Thyroid gland (tissue), 4 donors: ENCODE measurements at regions not wholly inside any gene's neighbourhood (a gene's known extent, or its start where the extent isn't known, plus 50 kb on each side); places are given as distances from the start of the nearest gene placed in this dataset.

Experiments
- DNase-seq, 2 donors: peaks; one replicate each; pipeline ENCODE4 v3.0.0-alpha.2; 2019
- H3K27ac ChIP-seq, 3 donors: fragments of 200-600 bp; sonication (generic); 1 replicate in 2 of 3; 2 replicates in 1 of 3; pipeline ENCODE4 v1.5.1; 2016 to 2019; ENCODE audit warnings: mild to moderate bottlenecking in 1 of 3, moderate library complexity in 1 of 3
- H3K27me3 ChIP-seq: fragments of 200-600 bp; sonication (generic); one replicate; pipeline ENCODE4 v1.5.1; 2019
- H3K36me3 ChIP-seq, 2 donors: fragments of 200-600 bp; sonication (generic); one replicate each; pipeline ENCODE4 v1.5.1; 2016 to 2019
- H3K4me1 ChIP-seq, 2 donors: fragments of 200-600 bp; sonication (generic); one replicate each; pipeline ENCODE4 v1.5.1; 2017 to 2019
- H3K4me3 ChIP-seq, 3 donors: fragments of 200-600 bp; sonication (generic); replicated peaks in 1 of 3; 1 replicate in 2 of 3; 2 replicates in 1 of 3; pipeline ENCODE4 v1.5.1; 2016; ENCODE audit warnings: mild to moderate bottlenecking in 1 of 3
- H3K9me3 ChIP-seq: fragments of 200-600 bp; sonication (generic); one replicate; pipeline ENCODE4 v1.5.1; 2017
- CTCF ChIP-seq, 6 experiments: fragments of 200-600 bp in 3 of 6; fragments of 450-650 bp in 3 of 6; sonication (generic) in 3 of 6; IDR thresholded peaks; one replicate each; pipeline ENCODE4 v1.5.1; 2016 to 2019; ENCODE audit warnings: antibody characterized with exemption in 6 of 6, mild to moderate bottlenecking in 2 of 6, inconsistent platforms in 1 of 6, moderate library complexity in 1 of 6
- POLR2A ChIP-seq, 2 donors: fragments of 450-650 bp; IDR thresholded peaks; one replicate each; pipeline ENCODE4 v1.6.1; 2017; ENCODE audit warnings: antibody characterized with exemption in 2 of 2, mild to moderate bottlenecking in 2 of 2, moderate library complexity in 1 of 2
- WGBS, 2 donors: methylation state at CpG; one replicate each; pipeline ENCODE4 v1.1.5; 2017; 5-methylcytosine and 5-hydroxymethylcytosine counted together
- intact Hi-C: fragments of 100-400 bp; cut with DNase I; formaldehyde crosslinking; loops from one replicate; pipeline ENCODE4 v1.15.1; 2023

- DNase-seq: no peak
- H3K27ac ChIP-seq: no peak overlapping the region
- no peak overlapping the region for H3K4me3 ChIP-seq
- peaks cover 0 to 18% of the 10 kb centered on the region in 2 donors for H3K4me1 ChIP-seq
- H3K36me3 ChIP-seq: no peaks in the 10 kb centered on the region
- intact Hi-C loops: no loop called here
- H3K27me3 ChIP-seq: no peaks in the 10 kb centered on the region
- TF ChIP-seq CTCF (IDR thresholded peaks at IDR 0.05): no peak
- WGBS, 2 donors: 86 to 88% methylated on average over 3 of the region's 3 CpGs
- H3K9me3 ChIP-seq: no peaks in the 10 kb centered on the region
These were observed 321.5 kb downstream of the ENC1 start for GRCh38 chr5:74319076-74319475.

- Histone ChIP-seq H3K27ac (peak overlapping the region in 1 of 3 donors; percentile 3), H3K27me3 (no peaks in the 10 kb centered on the region), H3K4me1 (peaks cover 0 to 18% of the 10 kb centered on the region in 2 donors), H3K36me3 (no peaks in the 10 kb centered on the region), H3K4me3 (no peak overlapping the region), H3K9me3 (no peaks in the 10 kb centered on the region)
- intact Hi-C loops: no loop called here
- TF ChIP-seq POLR2A (IDR thresholded peaks at IDR 0.05) (no peak), CTCF (IDR thresholded peaks at IDR 0.05) (no peak)
- 53 to 54% methylated on average over 3 of the region's 3 CpGs for WGBS, 2 donors
- DNase-seq: peak; percentile 57 to 68
These were observed 324.4 kb downstream of the ENC1 start for GRCh38 chr5:74316064-74316603.

- no peak for DNase-seq
- Histone ChIP-seq H3K27me3 (no peaks in the 10 kb centered on the region), H3K36me3 (no peaks in the 10 kb centered on the region), H3K4me3 (no peak overlapping the region), H3K9me3 (no peaks in the 10 kb centered on the region), H3K4me1 (peaks cover 0 to 18% of the 10 kb centered on the region in 2 donors), H3K27ac (no peak overlapping the region)
- TF ChIP-seq POLR2A (IDR thresholded peaks at IDR 0.05) (no peak), CTCF (IDR thresholded peaks at IDR 0.05) (no peak)
- intact Hi-C loops: no loop called here
These were observed 325.6 kb downstream of the ENC1 start for GRCh38 chr5:74314906-74315305.

GRCh38 chr5:74313896-74314295 is 326.6 kb downstream of the ENC1 start:
- H3K4me3 ChIP-seq: no peak overlapping the region
- H3K9me3 ChIP-seq: no peaks in the 10 kb centered on the region
- H3K36me3 ChIP-seq: no peaks in the 10 kb centered on the region
- intact Hi-C loops: no loop called here
- TF ChIP-seq POLR2A (IDR thresholded peaks at IDR 0.05) (no peak), CTCF (IDR thresholded peaks at IDR 0.05) (no peak)
- DNase-seq: no peak
- 93 to 94% methylated on average over 5 of the region's 5 CpGs for WGBS, 2 donors
- H3K27ac ChIP-seq: no peak overlapping the region
- no peaks in the 10 kb centered on the region for H3K27me3 ChIP-seq
- H3K4me1 ChIP-seq: peaks cover 0 to 18% of the 10 kb centered on the region in 2 donors

GRCh38 chr5:74312746-74313145 is 327.8 kb downstream of the ENC1 start:
- Histone ChIP-seq H3K4me3 (no peak overlapping the region), H3K4me1 (peaks cover 0 to 14% of the 10 kb centered on the region in 2 donors), H3K27me3 (no peaks in the 10 kb centered on the region), H3K36me3 (no peaks in the 10 kb centered on the region), H3K27ac (no peak overlapping the region), H3K9me3 (no peaks in the 10 kb centered on the region)
- 93% methylated on average over 2 of the region's 2 CpGs for WGBS, 2 donors
- no peak for DNase-seq
- intact Hi-C loops: no loop called here
- TF ChIP-seq POLR2A (IDR thresholded peaks at IDR 0.05): no peak
- no peak for TF ChIP-seq CTCF (IDR thresholded peaks at IDR 0.05)
